GM13976 (cell line): ENCODE measurements at regions not wholly inside any gene's neighbourhood (a gene's known extent, or its start where the extent isn't known, plus 50 kb on each side); places are given as distances from the start of the nearest gene placed in this dataset.

Experiments used
- DNase-seq: peaks from one replicate; pipeline ENCODE4 v3.0.0; 2012; ENCODE audit warnings: low spot score
- CTCF ChIP-seq: IDR thresholded peaks from 2 replicates; pipeline ENCODE4 v1.5.1; 2012; ENCODE audit warnings: borderline replicate concordance, mild to moderate bottlenecking; ENCODE audit not compliant: insufficient read depth; ENCODE audit errors: extremely low read depth, missing control alignments, control extremely low read depth
- in situ Hi-C: fragments of 300-500 bp; cut with MboI; formaldehyde crosslinking; loops from one replicate; pipeline ENCODE4 v1.12.0; 2022; ENCODE audit warnings: low sequenced_read_pairs, mixed read lengths, inconsistent platforms; ENCODE audit not compliant: unreplicated experiment

- DNase-seq, result no peak
- in situ Hi-C loops, result no loop called here
- no peak for TF ChIP-seq CTCF
These were observed 526.6 kb downstream of the MN1 start for GRCh38 chr22:27274770-27275449.

- no peak for DNase-seq
- in situ Hi-C loops, result no loop called here
- no peak for TF ChIP-seq CTCF
These were observed 522.6 kb downstream of the MN1 start for GRCh38 chr22:27278946-27279345.

DNA sequence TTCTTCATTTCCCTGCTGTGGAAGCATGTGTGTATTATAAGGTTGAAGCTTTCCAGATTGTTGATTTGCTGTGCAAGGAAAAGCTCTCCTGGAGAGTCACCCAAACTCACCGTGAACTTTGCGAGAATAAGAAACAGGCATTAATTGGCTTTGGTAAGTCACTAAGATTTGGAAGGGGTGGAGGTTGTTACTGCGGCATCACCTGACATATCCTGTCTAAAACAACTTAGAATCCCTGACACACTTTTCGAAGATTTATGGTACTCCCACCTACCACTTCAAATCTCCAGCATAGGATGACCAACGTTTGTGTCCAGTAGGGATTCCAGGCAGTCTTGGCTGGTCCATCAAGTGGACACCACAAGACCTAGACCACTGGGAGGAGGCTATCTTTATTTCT lies 518.3 kb downstream of the MN1 start:
- no peak for TF ChIP-seq CTCF
- in situ Hi-C loops, result no loop called here
- DNase-seq, result no peak

GRCh38 chr22:27283714-27284113 lies 517.8 kb downstream of the MN1 start:
- no peak for TF ChIP-seq CTCF
- no peak for DNase-seq
- in situ Hi-C loops, result no loop called here

DNA sequence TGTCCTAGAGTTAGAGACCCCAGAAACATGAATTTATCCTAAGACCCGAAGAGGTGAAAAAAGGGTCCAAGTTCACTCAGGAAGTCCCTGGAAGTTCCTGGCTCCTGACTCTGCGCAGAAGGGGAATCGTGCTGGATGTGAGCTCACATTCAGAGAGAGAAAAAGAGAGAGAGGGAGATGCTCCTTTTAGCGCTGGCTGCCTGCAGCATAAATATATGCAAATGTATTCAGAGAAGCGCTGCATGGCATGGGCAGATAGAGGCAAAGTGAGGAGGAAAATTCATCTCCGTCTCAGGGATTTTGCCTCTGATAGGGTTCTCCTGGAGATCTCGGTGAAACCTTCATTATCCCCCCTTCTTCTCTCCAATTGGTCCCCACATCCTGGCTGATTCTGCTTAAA lies 517.2 kb downstream of the MN1 start:
- no peak for TF ChIP-seq CTCF
- DNase-seq, result no peak
- in situ Hi-C loops, result no loop called here

DNA sequence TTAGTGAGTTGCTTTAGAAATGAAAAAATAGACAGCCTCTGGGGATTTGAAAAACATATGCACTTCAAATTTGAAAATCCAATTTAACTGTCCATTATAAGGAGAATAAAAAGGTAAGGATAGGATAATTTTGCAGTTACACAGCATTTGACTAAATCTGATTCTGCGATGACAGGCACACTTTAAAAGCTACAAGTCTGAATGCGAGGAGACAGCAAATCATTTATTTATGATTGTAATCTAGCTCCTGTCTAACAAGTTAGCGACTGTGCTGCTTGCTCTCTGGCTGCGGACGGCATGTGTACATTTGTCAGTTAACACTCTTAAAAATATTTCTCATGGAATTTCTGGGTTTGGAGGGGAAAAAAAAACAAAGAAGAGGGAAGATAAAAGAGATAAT lies 514.8 kb downstream of the MN1 start:
- TF ChIP-seq CTCF, result no peak
- in situ Hi-C loops, result no loop called here
- DNase-seq, result no peak
